WERI-Rb-1 (cell line): ENCODE measurements at regions not wholly inside any gene's neighbourhood (a gene's known extent, or its start where the extent isn't known, plus 50 kb on each side); places are given as distances from the start of the nearest gene placed in this dataset.
"Not testable (repeated sequence)": the region's sequence is repeated elsewhere in the genome, so short reads cannot be mapped to it uniquely, and the experiment has no call there.

Experiments used
- DNase-seq: peaks from one replicate; pipeline ENCODE4 v3.0.0-alpha.2; 2020
- H3K27ac ChIP-seq: fragments of 250-450 bp; sonication (Bioruptor Pico); 2 replicates; pipeline ENCODE4 v1.5.1; 2020; ENCODE audit warnings: mild to moderate bottlenecking, moderate library complexity
- H3K27me3 ChIP-seq: fragments of 250-450 bp; sonication (Bioruptor Pico); 2 replicates; pipeline ENCODE4 v1.5.1; 2021; ENCODE audit warnings: mild to moderate bottlenecking, low read depth, moderate library complexity; ENCODE audit not compliant: insufficient read depth, severe bottlenecking
- H3K36me3 ChIP-seq: fragments of 250-450 bp; sonication (Bioruptor Pico); 2 replicates; pipeline ENCODE4 v1.5.1; 2020; ENCODE audit warnings: mild to moderate bottlenecking, moderate library complexity
- H3K4me3 ChIP-seq: 2 replicates; pipeline ENCODE4 v1.5.1; 2011; ENCODE audit warnings: low read depth, mild to moderate bottlenecking, control low read depth, low read length
- H3K9me3 ChIP-seq: fragments of 250-450 bp; sonication (Bioruptor Pico); 2 replicates; pipeline ENCODE4 v1.5.1; 2021; ENCODE audit warnings: mild to moderate bottlenecking, moderate library complexity; ENCODE audit not compliant: severe bottlenecking
- TF ChIP-seq, protein P1 (sequence below): IDR thresholded peaks from 2 replicates; pipeline ENCODE4 v1.5.1; 2011; ENCODE audit warnings: low read depth, mild to moderate bottlenecking, control low read depth, inconsistent platforms, low read length

DNA sequence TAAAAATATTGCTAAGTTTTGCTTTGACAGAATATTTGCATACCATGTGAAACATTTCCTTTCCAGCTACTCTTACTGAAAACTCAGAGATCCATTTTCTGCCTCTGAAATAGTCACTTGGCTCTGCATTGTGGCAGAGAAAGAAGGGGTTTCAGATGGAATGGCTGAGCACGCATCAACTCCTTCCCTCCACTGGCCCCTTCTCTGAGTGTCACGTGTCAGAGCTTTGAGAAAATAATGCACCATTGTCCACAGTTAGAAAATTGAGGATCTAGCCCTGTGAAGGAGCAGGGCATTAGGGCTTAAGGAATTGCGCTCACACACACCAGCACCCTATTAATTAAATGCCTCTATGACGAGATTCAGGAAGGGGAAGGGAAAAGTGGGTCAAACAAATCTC, 78.8 kb upstream of the FAT4 start:
- Histone ChIP-seq H3K27me3 (no peaks in the 10 kb centered on the region), H3K27ac (no peak overlapping the region), H3K9me3 (no peaks in the 10 kb centered on the region), H3K4me3 (no peak overlapping the region), H3K36me3 (no peaks in the 10 kb centered on the region)
- DNase-seq, result no peak
- TF ChIP-seq, protein P1, sequence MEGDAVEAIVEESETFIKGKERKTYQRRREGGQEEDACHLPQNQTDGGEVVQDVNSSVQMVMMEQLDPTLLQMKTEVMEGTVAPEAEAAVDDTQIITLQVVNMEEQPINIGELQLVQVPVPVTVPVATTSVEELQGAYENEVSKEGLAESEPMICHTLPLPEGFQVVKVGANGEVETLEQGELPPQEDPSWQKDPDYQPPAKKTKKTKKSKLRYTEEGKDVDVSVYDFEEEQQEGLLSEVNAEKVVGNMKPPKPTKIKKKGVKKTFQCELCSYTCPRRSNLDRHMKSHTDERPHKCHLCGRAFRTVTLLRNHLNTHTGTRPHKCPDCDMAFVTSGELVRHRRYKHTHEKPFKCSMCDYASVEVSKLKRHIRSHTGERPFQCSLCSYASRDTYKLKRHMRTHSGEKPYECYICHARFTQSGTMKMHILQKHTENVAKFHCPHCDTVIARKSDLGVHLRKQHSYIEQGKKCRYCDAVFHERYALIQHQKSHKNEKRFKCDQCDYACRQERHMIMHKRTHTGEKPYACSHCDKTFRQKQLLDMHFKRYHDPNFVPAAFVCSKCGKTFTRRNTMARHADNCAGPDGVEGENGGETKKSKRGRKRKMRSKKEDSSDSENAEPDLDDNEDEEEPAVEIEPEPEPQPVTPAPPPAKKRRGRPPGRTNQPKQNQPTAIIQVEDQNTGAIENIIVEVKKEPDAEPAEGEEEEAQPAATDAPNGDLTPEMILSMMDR, result no peak

DNA sequence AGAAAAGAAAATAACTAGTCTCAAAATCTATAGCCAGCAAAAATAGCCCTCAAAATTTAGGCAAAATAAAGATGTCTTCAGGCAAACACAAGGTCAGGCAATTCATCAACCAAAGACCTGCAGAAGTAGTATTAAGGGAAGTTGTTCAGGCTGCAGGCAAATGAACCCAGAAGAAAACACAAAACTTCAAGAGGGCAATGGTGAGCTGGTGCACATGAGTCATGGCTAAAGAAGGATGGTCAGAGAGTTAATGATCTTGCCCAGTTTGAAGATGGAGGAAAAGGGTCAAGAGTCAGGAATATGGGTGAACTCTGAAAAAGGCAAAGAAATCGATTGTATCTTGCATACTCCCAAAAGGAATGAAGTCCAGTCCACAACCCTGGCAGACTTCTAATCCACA, 83.1 kb upstream of the FAT4 start:
- H3K36me3 ChIP-seq, result no peaks in the 10 kb centered on the region

DNA sequence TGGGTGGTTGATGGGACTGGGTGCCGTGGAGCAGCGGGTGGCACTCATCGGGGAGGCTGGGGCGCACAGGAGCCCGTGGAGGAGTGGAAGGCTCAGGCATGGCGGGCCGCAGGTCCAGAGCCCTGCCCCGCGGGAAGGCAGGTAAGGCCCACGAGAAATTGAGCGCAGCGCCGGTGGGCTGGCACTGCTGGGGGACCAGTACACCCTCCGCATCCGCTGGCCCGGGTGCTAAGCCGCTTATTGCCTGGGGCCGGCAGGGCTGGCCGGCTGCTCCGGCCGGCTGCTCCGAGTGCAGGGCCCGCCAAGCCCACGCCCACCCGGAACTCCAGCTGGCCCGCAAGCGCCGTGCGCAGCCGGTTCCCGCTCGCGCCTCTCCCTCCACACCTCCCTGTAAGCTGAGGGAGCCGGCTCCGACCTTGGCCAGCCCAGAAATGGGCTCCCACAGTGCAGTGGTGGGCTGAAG, 85.1 kb upstream of the FAT4 start:
- Histone ChIP-seq H3K27ac (no peak overlapping the region), H3K9me3 (no peaks in the 10 kb centered on the region), H3K36me3 (no peaks in the 10 kb centered on the region), H3K4me3 (no peak overlapping the region), H3K27me3 (no peaks in the 10 kb centered on the region)
- no peak for DNase-seq
- TF ChIP-seq, protein P1, result no peak

More for the DNA sequence above, 83.1 kb upstream of the FAT4 start:
- Histone ChIP-seq H3K27me3 (no peaks in the 10 kb centered on the region), H3K4me3 (no peak overlapping the region), H3K27ac (no peak overlapping the region), H3K9me3 (no peaks in the 10 kb centered on the region)
- TF ChIP-seq, protein P1, result no peak
- no peak for DNase-seq

DNA sequence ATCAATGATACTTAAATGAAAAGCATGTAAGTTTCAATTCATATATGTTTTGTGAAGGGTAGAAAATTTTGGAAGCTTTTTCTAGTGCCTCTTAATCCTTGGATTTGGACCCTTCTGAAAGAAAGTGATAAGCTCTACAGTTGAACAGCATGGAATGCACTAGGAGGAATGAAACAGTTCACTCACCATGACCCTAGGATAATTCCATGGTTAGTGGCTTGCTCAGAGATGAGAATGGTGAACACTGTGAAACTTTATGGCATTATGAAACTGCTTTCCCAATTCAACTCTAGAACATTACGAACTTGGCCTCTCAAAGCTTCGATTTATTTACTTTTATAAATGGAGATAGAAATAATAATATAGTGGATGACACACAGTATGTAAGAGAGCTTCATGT, 88.9 kb upstream of the FAT4 start:
- Histone ChIP-seq H3K27me3 (no peaks in the 10 kb centered on the region), H3K9me3 (no peaks in the 10 kb centered on the region), H3K4me3 (no peak overlapping the region), H3K36me3 (no peaks in the 10 kb centered on the region), H3K27ac (no peak overlapping the region)
- TF ChIP-seq, protein P1, result no peak
- no peak for DNase-seq

DNA sequence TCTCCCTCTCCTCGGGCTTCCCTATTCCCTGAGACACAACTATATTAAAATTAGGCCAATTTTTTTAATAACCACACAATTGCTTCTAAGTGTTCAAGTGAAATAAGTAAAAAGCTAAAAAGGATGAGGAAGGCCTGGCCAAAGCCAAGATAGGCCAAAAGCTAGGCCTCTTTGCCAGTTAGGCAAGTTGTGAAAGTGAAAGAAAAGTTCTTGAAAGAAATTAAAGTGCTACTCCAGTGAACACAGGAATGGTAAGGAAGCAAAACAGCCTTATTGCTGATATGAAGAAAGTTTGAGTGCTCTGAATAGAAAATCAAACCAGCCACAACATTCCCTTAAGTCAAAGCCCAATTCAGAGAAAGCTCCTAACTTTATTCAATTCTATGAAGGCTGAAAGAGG, 114.2 kb upstream of the FAT4 start:
- no peak overlapping the region for H3K4me3 ChIP-seq
- no peak for DNase-seq
- TF ChIP-seq, protein P1, result no peak

DNA sequence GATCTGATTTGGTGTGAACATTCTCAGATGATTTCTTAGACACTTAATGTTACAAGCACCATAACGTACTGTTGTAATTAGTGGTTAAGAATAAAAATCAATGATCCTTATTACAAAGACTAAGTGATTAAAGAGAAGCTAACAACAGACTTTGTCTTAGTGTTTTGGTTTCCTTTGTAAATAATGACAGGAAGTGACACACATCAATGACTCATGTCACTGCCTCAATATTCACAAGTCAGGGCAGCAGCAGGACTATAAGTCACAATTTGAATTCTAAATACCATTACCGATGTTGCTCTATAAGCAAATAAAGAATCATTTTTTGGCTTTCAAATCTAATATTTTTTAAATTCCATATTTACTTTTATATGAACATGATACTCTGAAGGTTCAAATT, 115.8 kb upstream of the FAT4 start:
- TF ChIP-seq, protein P1, result no peak

More for the DNA sequence above, 114.2 kb upstream of the FAT4 start:
- Histone ChIP-seq H3K27me3 (no peaks in the 10 kb centered on the region), H3K36me3 (no peaks in the 10 kb centered on the region), H3K27ac (no peak overlapping the region), H3K9me3 (no peaks in the 10 kb centered on the region)

DNA sequence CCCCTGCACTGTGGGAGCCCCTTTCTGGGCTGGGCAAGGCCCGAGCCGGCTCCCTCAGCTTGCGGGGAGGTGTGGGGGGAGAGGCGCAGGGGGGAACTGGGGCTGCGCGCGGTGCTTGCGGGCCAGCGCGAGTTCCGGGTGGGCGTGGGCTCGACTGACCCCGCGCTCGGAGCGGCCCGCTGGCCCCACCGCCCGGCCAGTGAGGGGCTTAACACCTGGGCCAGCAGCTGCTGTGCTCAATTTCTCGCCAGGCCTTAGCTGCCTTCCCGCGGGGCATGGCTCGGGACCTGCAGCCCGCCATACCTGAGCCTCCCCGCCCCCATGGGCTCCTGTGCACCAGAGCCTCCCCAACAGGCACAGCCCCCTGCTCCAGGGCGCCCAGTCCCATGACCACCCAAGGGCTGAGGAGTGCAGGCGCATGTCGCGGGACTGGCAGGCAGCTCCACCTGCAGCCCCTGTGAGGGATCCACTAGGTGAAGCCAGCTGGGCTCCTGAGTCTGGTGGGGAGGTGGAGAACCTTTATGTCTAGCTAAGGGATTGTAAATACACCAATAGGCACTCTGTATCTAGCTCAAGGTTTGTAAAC, 122.8 kb upstream of the FAT4 start:
- H3K36me3 ChIP-seq, H3K9me3 ChIP-seq, H3K27me3 ChIP-seq, H3K27ac ChIP-seq, H3K4me3 ChIP-seq, DNase-seq: not testable (repeated sequence)

More for the DNA sequence above, 115.8 kb upstream of the FAT4 start:
- DNase-seq, result no peak
- H3K9me3 ChIP-seq, result no peaks in the 10 kb centered on the region
- H3K4me3 ChIP-seq, result no peak overlapping the region
- no peaks in the 10 kb centered on the region for H3K27me3 ChIP-seq
- no peaks in the 10 kb centered on the region for H3K36me3 ChIP-seq
- H3K27ac ChIP-seq, result no peak overlapping the region
